IMR-90 (cell line): ENCODE measurements at regions not wholly inside any gene's neighbourhood (a gene's known extent, or its start where the extent isn't known, plus 50 kb on each side); places are given as distances from the start of the nearest gene placed in this dataset.

Source experiments
- ATAC-seq: fragments of 200-7000 bp; cut with Tn5 transposase; 2 replicates; pipeline ENCODE4 v1.9.1; 2020; ENCODE audit warnings: low read depth, mild to moderate bottlenecking, moderate library complexity
- BruUV-seq: library from RNA; stranded (reverse); fragments of 400-500 nt; replicated peaks from 2 replicates; lab custom pipeline; 2021; lab: Mats Ljungman, UMichigan
- CTCF ChIA-PET: fragments of 300-600 bp; formaldehyde crosslinking; extraction: SDS; loops from one replicate; lab custom pipeline; 2021; ENCODE audit warnings: antibody characterized with exemption; lab: Yijun Ruan, JAX
- POLR2A ChIA-PET: fragments of 300-600 bp; sonication (Branson Sonifier 250); formaldehyde crosslinking; loops from one replicate; lab custom pipeline; 2022; ENCODE audit warnings: antibody characterized with exemption; ENCODE audit not compliant: unreplicated experiment; lab: Charles Lee
- DNase-seq: peaks from one replicate; pipeline ENCODE4 v3.0.0; 2013
- H2AFZ ChIP-seq: replicated peaks from 2 replicates; pipeline ENCODE3; 2013; ENCODE audit warnings: low read length, mild to moderate bottlenecking; ENCODE audit not compliant: poor library complexity
- H2AK5ac ChIP-seq: 2 replicates; pipeline ENCODE4 v1.6.1; 2013; ENCODE audit warnings: low read depth, low read length, inconsistent platforms
- H2AK9ac ChIP-seq: replicated peaks from 2 replicates; pipeline ENCODE3; 2013; ENCODE audit warnings: mild to moderate bottlenecking, low read depth, low read length, moderate library complexity; ENCODE audit not compliant: poor library complexity
- H2BK120ac ChIP-seq: 2 replicates; pipeline ENCODE4 v1.6.1; 2013; ENCODE audit warnings: low read depth, low read length, inconsistent platforms
- H2BK15ac ChIP-seq: 3 replicates; pipeline ENCODE4 v1.6.1; 2013; ENCODE audit warnings: low read depth, low read length, inconsistent platforms
- H2BK20ac ChIP-seq: 2 replicates; pipeline ENCODE4 v1.6.1; 2013; ENCODE audit warnings: low read depth, mild to moderate bottlenecking, inconsistent platforms, low read length, moderate library complexity
- H2BK5ac ChIP-seq: 2 replicates; pipeline ENCODE4 v1.6.1; 2013; ENCODE audit warnings: mild to moderate bottlenecking, low read depth, low read length, inconsistent platforms; ENCODE audit not compliant: poor library complexity, severe bottlenecking
- H3K14ac ChIP-seq: replicated peaks from 2 replicates; pipeline ENCODE4 v1.6.1; 2013; ENCODE audit warnings: low read depth, low read length, inconsistent platforms
- H3K18ac ChIP-seq: 2 replicates; pipeline ENCODE4 v1.6.1; 2013; ENCODE audit warnings: low read depth, low read length, control low read depth
- H3K23ac ChIP-seq: 2 replicates; pipeline ENCODE4 v1.6.1; 2013; ENCODE audit warnings: low read depth, low read length, inconsistent platforms
- H3K27ac ChIP-seq: 2 replicates; pipeline ENCODE4 v1.5.1; 2013; ENCODE audit warnings: mild to moderate bottlenecking, control low read depth, low read length; ENCODE audit not compliant: insufficient read depth
- H3K27me3 ChIP-seq: 2 replicates; pipeline ENCODE4 v1.6.1; 2013; ENCODE audit warnings: low read length; ENCODE audit not compliant: control insufficient read depth, insufficient read depth
- H3K36me3 ChIP-seq: 2 replicates; pipeline ENCODE4 v1.6.1; 2013; ENCODE audit warnings: low read length, mixed read lengths; ENCODE audit not compliant: control insufficient read depth, insufficient read depth
- H3K4ac ChIP-seq: 2 replicates; pipeline ENCODE4 v1.6.1; 2013; ENCODE audit warnings: low read depth, low read length, inconsistent platforms
- H3K4me1 ChIP-seq: 2 replicates; pipeline ENCODE4 v1.6.1; 2013; ENCODE audit warnings: low read length, mixed read lengths; ENCODE audit not compliant: control insufficient read depth, insufficient read depth
- H3K4me2 ChIP-seq: 2 replicates; pipeline ENCODE4 v1.6.1; 2013; ENCODE audit warnings: low read depth, mild to moderate bottlenecking, control low read depth, low read length, moderate library complexity
- H3K4me3 ChIP-seq: 2 replicates; pipeline ENCODE4 v1.5.1; 2013; ENCODE audit warnings: low read depth, mild to moderate bottlenecking, control low read depth, low read length, moderate library complexity; ENCODE audit not compliant: insufficient read depth
- H3K56ac ChIP-seq: 2 replicates; pipeline ENCODE4 v1.6.1; 2013; ENCODE audit warnings: low read length, inconsistent platforms; ENCODE audit not compliant: insufficient read depth; ENCODE audit errors: extremely low read depth
- H3K79me1 ChIP-seq, 2 experiments: 2 replicates each; pipeline ENCODE4 v1.6.1; 2013; ENCODE audit warnings: low read length in 2 of 2, inconsistent platforms in 1 of 2, low read depth in 1 of 2
- H3K9ac ChIP-seq: 2 replicates; pipeline ENCODE4 v1.6.1; 2013; ENCODE audit warnings: low read depth, low read length, control low read depth
- H3K9me1 ChIP-seq: 2 replicates; pipeline ENCODE4 v1.6.1; 2013; ENCODE audit warnings: low read length, inconsistent platforms; ENCODE audit not compliant: insufficient read depth
- H3K9me3 ChIP-seq: 2 replicates; pipeline ENCODE4 v1.6.1; 2013; ENCODE audit warnings: low read length; ENCODE audit not compliant: control insufficient read depth, insufficient read depth
- H4K20me1 ChIP-seq: 2 replicates; pipeline ENCODE4 v1.6.1; 2013; ENCODE audit warnings: low read length, inconsistent platforms; ENCODE audit not compliant: insufficient read depth
- H4K5ac ChIP-seq: 2 replicates; pipeline ENCODE4 v1.6.1; 2013; ENCODE audit warnings: mild to moderate bottlenecking, low read depth, low read length, control low read depth
- H4K8ac ChIP-seq, 2 experiments: 2 replicates each; pipeline ENCODE4 v1.6.1; 2013; ENCODE audit warnings: low read depth in 2 of 2, low read length in 2 of 2, control low read depth in 1 of 2, inconsistent platforms in 1 of 2
- H4K91ac ChIP-seq: 2 replicates; pipeline ENCODE4 v1.6.1; 2013; ENCODE audit warnings: low read depth, low read length, inconsistent platforms; ENCODE audit not compliant: insufficient read depth
- BHLHE40 ChIP-seq: fragments of 150-350 bp; IDR thresholded peaks from 2 replicates; pipeline ENCODE4 v1.6.1; 2016; ENCODE audit warnings: mild to moderate bottlenecking, low read depth, low read length
- CEBPB ChIP-seq: IDR thresholded peaks from 2 replicates; pipeline ENCODE4 v1.6.1; 2012; ENCODE audit warnings: low read depth, low read length, improper control_type of control experiment
- CHD1 ChIP-seq: IDR thresholded peaks from 2 replicates; pipeline ENCODE4 v1.6.1; 2012; ENCODE audit warnings: low read depth, low read length, improper control_type of control experiment
- CTCF ChIP-seq: conservative IDR thresholded peaks from 2 replicates; pipeline ENCODE4 v1.5.1; 2012; ENCODE audit warnings: mild to moderate bottlenecking, low read depth, low read length, improper control_type of control experiment
- ELK1 ChIP-seq: fragments of 150-350 bp; IDR thresholded peaks from 2 replicates; pipeline ENCODE4 v1.6.1; 2016; ENCODE audit warnings: low read depth, mild to moderate bottlenecking, low read length, moderate library complexity, borderline replicate concordance
- MAFK ChIP-seq: IDR thresholded peaks from 2 replicates; pipeline ENCODE4 v1.6.1; 2012; ENCODE audit warnings: low read depth, low read length, improper control_type of control experiment
- MAZ ChIP-seq: IDR thresholded peaks from 2 replicates; pipeline ENCODE4 v1.6.1; 2012; ENCODE audit warnings: low read depth, mild to moderate bottlenecking, low read length, improper control_type of control experiment, moderate library complexity, borderline replicate concordance
- MXI1 ChIP-seq: IDR thresholded peaks from 2 replicates; pipeline ENCODE4 v1.6.1; 2012; ENCODE audit warnings: low read depth, mild to moderate bottlenecking, low read length, moderate library complexity, borderline replicate concordance
- POLR2A ChIP-seq: IDR thresholded peaks from 2 replicates; pipeline ENCODE4 v1.6.1; 2012; ENCODE audit warnings: mild to moderate bottlenecking, low read depth, low read length
- RAD21 ChIP-seq: IDR thresholded peaks from 2 replicates; pipeline ENCODE4 v1.6.1; 2012; ENCODE audit warnings: low read length, improper control_type of control experiment
- RCOR1 ChIP-seq: IDR thresholded peaks from 2 replicates; pipeline ENCODE4 v1.6.1; 2012; ENCODE audit warnings: mild to moderate bottlenecking, low read length, improper control_type of control experiment; ENCODE audit not compliant: insufficient replicate concordance
- SMC3 ChIP-seq: fragments of 150-350 bp; IDR thresholded peaks from 2 replicates; pipeline ENCODE4 v1.6.1; 2016; ENCODE audit warnings: low read depth, mild to moderate bottlenecking, antibody characterized with exemption, low read length, moderate library complexity
- whole genome bisulfite sequencing, 2 experiments: methylation state at CpG; one replicate each; pipeline versions ENCODE4 v1.1.5 to v1.1.7; 2013; ENCODE audit warnings: missing lambda C conversion rate in 2 of 2; ENCODE audit not compliant: insufficient read length in 1 of 2; ENCODE audit errors: extremely low coverage in 2 of 2; 5-methylcytosine and 5-hydroxymethylcytosine counted together
- dilution Hi-C: fragments of 300-500 bp; cut with HindIII; formaldehyde crosslinking; loops from one replicate; pipeline ENCODE4 v1.14.3; 2018; ENCODE audit warnings: low sequenced_read_pairs; ENCODE audit not compliant: unreplicated experiment
- in situ Hi-C: fragments of 300-500 bp; cut with MboI; formaldehyde crosslinking; loops from 3 replicates; pipeline ENCODE4 v1.14.3; 2019; ENCODE audit warnings: low sequenced_read_pairs, inconsistent platforms, mixed read lengths
- intact Hi-C: fragments of 100-400 bp; cut with micrococcal nuclease; formaldehyde crosslinking; loops from 2 replicates; pipeline ENCODE4 v1.10.0; 2022

- CTCF ChIA-PET = no interaction called here
- intact Hi-C loops = no loop called here
Measured at GRCh38 chr2:175454953-175455389, 273.5 kb upstream of the ATP5MC3 start.

More at GRCh38 chr2:175454953-175455389, 273.5 kb upstream of the ATP5MC3 start:
- Histone ChIP-seq H3K79me1 (no peaks in the 10 kb centered on the region), H2BK120ac (no peak overlapping the region), H3K14ac (no peak overlapping the region), H3K4me1 (no peaks in the 10 kb centered on the region), H4K5ac (no peak overlapping the region), H3K4ac (no peak overlapping the region), H2BK15ac (no peak overlapping the region), H4K8ac (no peak overlapping the region), H3K9ac (no peak overlapping the region), H2AFZ (no peak overlapping the region), H3K23ac (no peak overlapping the region), H3K36me3 (no peaks in the 10 kb centered on the region), H4K20me1 (no peaks in the 10 kb centered on the region), H2BK20ac (no peak overlapping the region), H3K27ac (no peak overlapping the region), H3K27me3 (no peaks in the 10 kb centered on the region), H3K56ac (no peak overlapping the region), H2BK5ac (no peak overlapping the region), H4K91ac (no peak overlapping the region), H3K4me3 (no peak overlapping the region), H3K4me2 (no peak overlapping the region), H3K18ac (no peak overlapping the region), H3K9me1 (no peaks in the 10 kb centered on the region), H3K9me3 (no peaks in the 10 kb centered on the region), H2AK5ac (no peak overlapping the region), H2AK9ac (no peak overlapping the region)
- no TSS peak for BruUV-seq
- in situ Hi-C loops (no loop called here), dilution Hi-C loops (no loop called here)
- no peak for ATAC-seq
- DNase-seq = no peak
- WGBS, 2 experiments = no CpG with 5 or more reads among the region's 4 CpGs
- TF ChIP-seq RCOR1 (no peak), POLR2A (no peak), ELK1 (no peak), CHD1 (no peak), BHLHE40 (no peak), MXI1 (no peak), RAD21 (no peak), MAZ (no peak), MAFK (no peak), CEBPB (no peak), SMC3 (no peak), CTCF (no peak)
- POLR2A ChIA-PET = no interaction called here
